Dermis blood vessel endothelial cell (primary cell): ENCODE measurements at regions not wholly inside any gene's neighbourhood (a gene's known extent, or its start where the extent isn't known, plus 50 kb on each side); places are given as distances from the start of the nearest gene placed in this dataset.
A peak's percentile ranks its signal among the peaks of the same experiment; 100 is the strongest.
"Not testable (repeated sequence)": the region's sequence is repeated elsewhere in the genome, so short reads cannot be mapped to it uniquely, and the experiment has no call there.

Source experiments
- DNase-seq: peaks from one replicate; pipeline ENCODE4 v3.0.0; 2010

DNA sequence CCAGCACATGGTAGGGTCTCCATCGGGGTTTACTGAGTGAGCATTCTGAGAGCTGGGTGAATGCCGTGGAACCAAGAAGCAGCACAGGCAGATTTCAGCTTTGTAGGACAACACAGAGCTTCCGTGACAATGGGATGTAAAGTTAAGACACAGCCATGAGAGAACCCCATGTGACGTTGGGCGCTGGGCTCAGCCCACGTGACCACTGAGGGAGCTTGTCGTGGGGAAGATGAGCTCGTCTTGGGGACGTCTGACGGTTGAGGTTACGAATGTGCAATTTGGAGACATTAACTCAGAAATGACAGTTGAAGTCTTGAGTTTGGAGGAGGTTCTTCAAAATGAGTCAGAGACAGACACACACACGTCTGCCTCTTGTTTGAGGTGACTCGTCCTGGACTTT lies 51.5 kb upstream of the MUC20 start:
- not testable (repeated sequence) for DNase-seq

DNA sequence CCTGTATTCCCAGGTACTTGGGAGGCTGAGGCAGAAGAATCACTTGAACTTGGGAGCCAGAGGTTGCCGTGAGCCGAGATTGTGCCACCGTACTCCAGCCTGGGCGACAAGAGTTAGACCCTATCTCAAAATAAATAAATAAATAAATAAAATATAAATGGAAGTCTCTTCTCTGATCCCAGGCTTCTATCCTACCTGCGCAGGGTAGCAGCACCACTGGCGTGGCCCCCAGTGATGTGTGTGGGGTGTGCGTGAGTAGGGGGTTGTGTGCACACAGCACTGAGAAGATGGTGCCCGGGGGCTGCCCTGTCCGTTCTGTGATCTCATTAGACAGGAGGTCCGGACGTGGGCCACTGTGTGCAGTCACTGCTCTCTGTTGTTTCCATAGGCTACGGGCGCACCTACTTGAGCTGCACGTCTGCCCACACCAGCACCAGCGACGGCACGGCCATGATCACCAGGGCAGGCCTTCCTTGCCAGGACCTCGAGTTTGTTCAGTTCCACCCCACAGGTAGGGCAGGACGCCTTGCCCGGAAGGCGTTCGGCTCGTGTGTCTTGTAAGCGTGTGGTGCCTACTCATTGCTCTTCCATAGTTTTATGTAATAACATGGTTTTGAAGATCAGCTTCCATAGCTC lies 52.5 kb upstream of the MUC20 start:
- DNase-seq: not testable (repeated sequence)

DNA sequence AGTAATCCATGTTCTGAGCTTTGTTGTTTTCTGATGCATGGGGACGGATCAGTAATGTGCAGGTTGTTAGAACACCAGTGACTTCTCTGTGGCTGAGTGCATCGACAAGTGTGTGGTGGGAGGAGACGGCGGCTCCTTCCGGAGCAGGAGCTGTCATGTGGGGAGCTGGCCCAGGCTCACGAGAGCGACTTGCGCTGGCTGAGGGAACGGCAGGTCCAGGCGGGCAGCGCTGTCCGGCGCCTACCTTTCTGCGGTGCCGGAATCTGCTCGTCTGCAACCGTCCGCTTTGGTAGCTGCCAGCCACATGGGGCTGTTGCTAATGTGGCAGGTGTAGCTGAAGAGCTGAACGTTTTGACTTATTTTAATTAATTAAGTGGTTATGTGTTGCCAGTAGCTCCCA lies 55.5 kb upstream of the MUC20 start:
- DNase-seq: not testable (repeated sequence)

GRCh38 chr3:195664131-195664530 lies 56.6 kb upstream of the MUC20 start:
- DNase-seq: not testable (repeated sequence)

DNA sequence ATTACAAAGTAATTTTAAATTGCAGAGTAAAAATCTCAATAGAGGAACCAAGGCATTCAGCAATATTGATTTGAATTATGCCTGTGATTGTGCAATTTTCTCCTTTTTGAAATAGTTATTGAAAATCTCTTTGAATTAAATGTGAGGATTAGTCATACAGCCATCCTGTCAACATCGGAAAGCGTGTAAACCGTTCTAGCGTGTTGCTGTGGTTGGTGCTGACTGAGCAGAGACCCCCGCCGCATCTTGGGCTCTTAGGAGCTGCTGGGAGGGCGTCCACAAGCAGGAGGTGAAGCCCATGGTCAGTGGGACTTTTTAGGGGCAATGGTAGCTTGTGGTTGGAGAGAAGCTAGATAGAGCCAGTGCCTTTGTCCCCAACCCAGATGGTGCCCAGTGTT lies 61.6 kb upstream of the MUC20 start:
- DNase-seq: not testable (repeated sequence)

- not testable (repeated sequence) for DNase-seq
These were observed 62.2 kb upstream of the MUC20 start for GRCh38 chr3:195658381-195659135.

DNA sequence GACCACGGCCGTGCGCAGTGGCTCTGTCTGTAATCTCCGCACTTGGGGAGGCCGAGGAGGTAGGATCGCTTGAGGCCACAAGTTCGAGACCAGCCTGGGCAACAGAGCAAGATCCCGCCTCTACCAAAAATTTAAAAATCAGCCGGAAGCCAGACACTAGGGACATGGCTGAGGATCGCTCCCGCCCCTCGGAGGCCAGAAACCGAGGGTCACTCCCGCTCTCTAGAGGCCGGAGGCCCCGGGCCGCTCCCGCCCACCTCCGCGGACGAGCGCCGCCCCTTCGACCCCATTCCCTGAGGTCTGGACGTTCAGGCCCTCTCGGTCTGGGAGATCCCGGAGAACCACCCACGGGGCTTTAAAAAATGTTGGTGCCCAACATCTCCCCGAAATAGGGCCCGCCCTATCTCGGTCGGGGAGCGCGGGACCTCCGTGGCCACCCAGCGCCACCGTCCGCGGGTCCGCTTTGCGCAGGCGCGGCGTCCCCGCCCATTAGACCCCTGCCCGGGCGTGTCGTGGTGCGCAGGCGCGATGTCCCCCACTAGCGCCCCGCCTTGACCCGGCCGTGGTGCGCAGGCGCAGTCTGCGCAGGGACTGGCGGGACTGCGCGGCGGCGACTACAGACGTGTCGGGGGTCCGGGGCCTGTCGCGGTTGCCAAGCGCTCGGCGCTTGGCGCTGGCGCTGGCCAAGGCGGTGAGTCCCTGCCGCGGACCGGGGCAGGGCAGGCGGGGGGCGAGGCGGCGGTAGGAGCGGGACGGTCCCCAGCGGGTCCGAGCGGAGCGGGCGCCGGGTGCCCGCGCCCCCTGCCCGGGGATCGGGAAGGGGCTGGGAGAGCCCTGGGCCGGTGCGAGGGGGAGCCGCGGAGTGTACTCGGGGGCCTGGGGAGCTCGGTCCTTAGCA lies 63.1 kb upstream of the MUC20 start:
- peak; percentile 67 for DNase-seq

- DNase-seq: not testable (repeated sequence)
These were observed 64.7 kb upstream of the MUC20 start for GRCh38 chr3:195656091-195656490.

- not testable (repeated sequence) for DNase-seq
These were observed 66.0 kb upstream of the MUC20 start for GRCh38 chr3:195654746-195655145.

DNA sequence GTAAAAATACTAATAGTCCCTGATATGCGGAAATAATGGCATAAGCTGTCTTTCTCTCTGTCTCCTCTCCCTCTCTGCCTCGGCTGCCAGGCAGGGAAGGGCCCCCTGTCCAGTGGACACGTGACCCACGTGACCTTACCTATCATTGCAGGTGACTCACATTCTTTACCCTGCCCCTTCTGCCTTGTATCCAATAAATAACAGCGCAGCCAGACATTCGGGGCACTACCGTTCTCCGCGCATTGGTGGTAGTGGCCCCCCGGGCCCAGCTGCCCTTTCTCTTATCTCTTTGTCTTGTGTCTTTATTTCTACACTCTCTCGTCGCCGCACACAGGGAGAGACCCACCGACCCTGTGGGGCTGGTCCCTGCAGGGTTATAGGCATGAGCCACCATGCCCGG lies 66.6 kb upstream of the MUC20 start:
- DNase-seq: not testable (repeated sequence)

GRCh38 chr3:195653641-195654040 lies 67.1 kb upstream of the MUC20 start:
- peak; percentile 12 for DNase-seq

- not testable (repeated sequence) for DNase-seq
These were observed 64.4 kb upstream of the APOD start for GRCh38 chr3:195647912-195648702.

GRCh38 chr3:195645872-195646271 lies 62.1 kb upstream of the APOD start:
- DNase-seq: not testable (repeated sequence)

GRCh38 chr3:195643245-195643644 lies 59.5 kb upstream of the APOD start:
- not testable (repeated sequence) for DNase-seq

DNA sequence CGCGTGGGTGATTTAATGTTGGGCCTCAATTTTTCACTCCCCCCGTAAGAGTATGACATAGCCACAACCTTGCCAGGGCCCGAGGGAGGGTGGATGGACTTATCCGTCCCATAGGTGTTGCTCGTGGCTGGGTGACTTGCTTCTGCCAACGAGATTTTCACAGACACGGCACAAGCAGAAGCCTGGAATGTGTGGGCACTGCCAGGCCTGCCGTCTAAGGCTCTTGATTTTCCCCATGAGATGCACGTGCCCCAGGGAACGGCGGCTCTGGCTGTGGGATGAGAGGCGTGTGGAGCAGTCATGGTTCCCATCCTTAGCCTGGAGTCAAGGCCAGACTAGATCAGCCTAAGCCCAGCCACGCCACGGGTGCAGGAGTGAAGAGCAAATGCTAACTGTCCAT lies 58.6 kb upstream of the APOD start:
- not testable (repeated sequence) for DNase-seq

GRCh38 chr3:195638456-195638855 lies 54.7 kb upstream of the APOD start:
- not testable (repeated sequence) for DNase-seq

DNA sequence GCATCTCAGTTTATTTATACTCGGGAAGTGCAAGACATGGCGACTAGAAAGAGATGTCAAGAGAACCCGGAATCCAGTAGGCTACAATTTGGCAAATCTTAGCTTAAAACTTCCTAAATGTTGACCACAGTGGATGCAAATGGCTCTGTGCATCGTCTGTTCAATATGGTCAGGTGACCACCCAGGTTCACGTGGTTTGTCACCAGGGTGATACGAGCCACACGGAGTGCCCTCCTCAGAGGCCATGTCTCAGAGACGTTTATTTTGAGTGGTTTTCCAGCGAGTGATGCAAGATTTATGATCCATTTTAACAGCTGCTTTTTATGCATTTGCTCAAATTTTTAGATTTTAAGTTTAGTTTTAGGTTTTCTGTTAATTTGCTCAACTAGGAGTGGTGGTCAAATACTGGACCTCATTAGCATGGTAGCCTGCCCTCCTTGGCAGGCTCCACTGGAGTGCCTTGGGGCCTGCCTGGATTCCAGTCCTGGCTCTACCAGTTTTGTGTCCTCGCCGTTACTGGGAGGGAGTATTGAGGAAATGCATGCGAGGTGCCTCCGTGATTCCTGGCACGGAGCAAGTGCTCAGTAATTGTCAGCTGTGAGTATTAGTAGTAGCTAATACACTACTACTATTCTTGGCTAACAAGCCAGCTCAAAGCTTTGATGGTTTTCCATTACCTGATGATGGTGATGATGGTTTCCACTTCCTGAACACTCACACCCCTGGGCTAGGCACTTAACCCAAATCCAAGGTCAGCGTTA lies 53.9 kb upstream of the APOD start:
- not testable (repeated sequence) for DNase-seq

DNA sequence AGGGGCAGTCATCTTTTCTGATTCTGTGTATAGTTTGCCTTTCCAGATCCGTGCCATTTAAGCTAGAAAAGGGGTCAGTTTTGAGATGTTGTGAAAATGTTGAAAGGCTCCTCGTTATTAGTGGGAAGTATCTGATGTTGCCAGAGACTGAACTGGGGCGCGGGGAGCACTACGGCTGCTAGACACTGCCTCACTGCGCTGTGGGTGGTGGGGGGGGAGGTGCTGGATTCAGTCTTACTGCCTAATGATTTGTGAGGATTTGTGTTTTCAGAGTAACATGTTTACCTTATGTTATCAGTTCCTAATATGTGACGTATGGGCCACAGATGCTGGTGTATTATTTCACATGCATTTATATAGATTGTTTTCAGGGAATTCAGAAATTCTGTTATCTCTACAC lies 53.3 kb upstream of the APOD start:
- not testable (repeated sequence) for DNase-seq

DNA sequence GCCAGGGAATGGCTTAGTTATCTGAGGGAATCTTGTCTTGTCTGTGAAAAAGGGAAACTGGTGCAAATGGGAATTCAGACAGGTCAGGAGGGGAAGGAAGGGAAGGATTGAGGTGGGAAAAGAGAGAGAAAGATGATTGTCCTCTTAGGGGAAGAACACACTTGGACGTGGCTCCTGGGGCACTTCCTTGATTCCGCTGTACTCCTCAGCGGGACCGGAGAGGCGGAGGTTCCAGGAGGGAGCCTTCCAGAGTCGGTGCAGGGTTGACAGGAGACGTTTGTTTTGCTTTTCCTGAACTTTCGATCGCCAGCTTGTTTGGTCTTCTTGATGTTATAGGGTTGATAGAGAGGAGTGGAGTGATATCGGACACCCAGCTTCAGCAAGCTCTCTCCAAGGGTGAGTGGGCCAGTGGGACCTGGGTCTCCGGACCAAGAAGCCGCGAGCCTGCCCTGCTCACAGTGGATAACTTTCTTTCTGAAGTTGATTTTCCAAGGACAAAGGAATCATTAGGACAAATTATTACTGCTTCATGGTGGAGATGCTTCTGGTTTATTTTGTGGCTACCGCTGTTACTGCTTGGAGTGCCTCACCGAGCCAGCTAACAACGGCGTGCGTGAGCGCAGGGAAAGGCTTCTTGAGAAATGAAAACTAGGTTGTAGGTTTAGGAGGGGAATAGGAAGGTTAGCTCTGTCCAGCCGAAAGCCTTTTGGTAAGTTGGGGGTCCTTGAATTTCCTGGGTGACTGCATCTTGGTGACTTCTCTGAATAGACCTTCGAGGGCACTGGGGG lies 52.4 kb upstream of the APOD start:
- DNase-seq: not testable (repeated sequence)

- DNase-seq: not testable (repeated sequence)
These were observed 51.6 kb upstream of the APOD start for GRCh38 chr3:195635262-195635873.
